Neural crest cell (in vitro differentiated cells): ENCODE measurements at regions not wholly inside any gene's neighbourhood (a gene's known extent, or its start where the extent isn't known, plus 50 kb on each side); places are given as distances from the start of the nearest gene placed in this dataset.
A peak's percentile ranks its signal among the peaks of the same experiment; 100 is the strongest.
"Not testable (repeated sequence)": the region's sequence is repeated elsewhere in the genome, so short reads cannot be mapped to it uniquely, and the experiment has no call there.

ENCODE experiments used
- DNase-seq: peaks from one replicate; pipeline ENCODE4 v3.0.0; 2021; ENCODE audit warnings: low read depth, mixed read lengths, low spot score
- H3K27ac Mint-ChIP-seq: one replicate; pipeline ENCODE4 v1.8.0; 2021; ENCODE audit warnings: mild to moderate bottlenecking, mixed read lengths; ENCODE audit not compliant: unreplicated experiment
- H3K27me3 Mint-ChIP-seq: 2 replicates; pipeline ENCODE4 v1.8.0; 2021; ENCODE audit warnings: low read depth, mild to moderate bottlenecking, mixed read lengths
- H3K36me3 Mint-ChIP-seq: 2 replicates; pipeline ENCODE4 v1.8.0; 2021; ENCODE audit warnings: low read depth, mild to moderate bottlenecking, mixed read lengths
- H3K4me1 Mint-ChIP-seq: 2 replicates; pipeline ENCODE4 v1.8.0; 2021; ENCODE audit warnings: mixed read lengths
- H3K4me3 Mint-ChIP-seq: one replicate; pipeline ENCODE4 v1.8.0; 2021; ENCODE audit warnings: mild to moderate bottlenecking, mixed read lengths
- H3K9me3 Mint-ChIP-seq: 2 replicates; pipeline ENCODE4 v1.8.0; 2021; ENCODE audit warnings: mixed read lengths
- CTCF ChIP-seq: fragments of 200-600 bp; sonication (generic); conservative IDR thresholded peaks from 2 replicates; pipeline ENCODE4 v1.5.0; 2021; ENCODE audit warnings: antibody characterized with exemption, mild to moderate bottlenecking

GRCh38 chr6:147961481-147962141 lies 381.0 kb upstream of the SASH1 start:
- no peaks in the 10 kb centered on the region for H3K27me3 Mint-ChIP-seq
- H3K27ac Mint-ChIP-seq: no peak overlapping the region
- H3K36me3 Mint-ChIP-seq: no peaks in the 10 kb centered on the region
- no peak for TF ChIP-seq CTCF
- H3K4me1 Mint-ChIP-seq: no peaks in the 10 kb centered on the region
- DNase-seq: no peak
- H3K4me3 Mint-ChIP-seq: no peak overlapping the region
- H3K9me3 Mint-ChIP-seq: peaks cover 8% of the 10 kb centered on the region

GRCh38 chr6:147965448-147965847 lies 377.2 kb upstream of the SASH1 start:
- not testable (repeated sequence) for H3K9me3 Mint-ChIP-seq, H3K4me3 Mint-ChIP-seq, H3K4me1 Mint-ChIP-seq, H3K27ac Mint-ChIP-seq, DNase-seq, H3K27me3 Mint-ChIP-seq, H3K36me3 Mint-ChIP-seq

DNA sequence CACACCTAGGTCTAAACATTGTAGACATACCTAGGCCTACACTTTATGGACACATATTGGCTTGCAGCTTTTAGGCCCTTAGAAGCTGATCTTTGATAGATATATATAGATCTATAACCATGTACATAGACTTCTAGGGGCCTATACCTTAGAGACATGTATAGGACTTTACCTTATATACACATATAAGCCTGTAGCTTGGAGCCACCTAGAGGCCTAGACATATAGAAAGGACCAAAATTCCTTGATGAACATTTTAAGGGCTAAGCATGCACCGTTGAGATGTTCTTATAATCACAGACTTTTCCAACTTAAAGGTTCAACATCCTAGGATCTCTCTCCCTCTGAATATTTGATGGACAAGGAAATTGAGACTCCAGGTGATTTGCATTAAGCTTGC lies 371.7 kb upstream of the SASH1 start:
- Mint-ChIP-seq H3K4me1 (peaks cover 7% of the 10 kb centered on the region), H3K9me3 (peaks cover 3% of the 10 kb centered on the region), H3K36me3 (peaks cover 3% of the 10 kb centered on the region), H3K4me3 (no peak overlapping the region), H3K27ac (no peak overlapping the region), H3K27me3 (no peaks in the 10 kb centered on the region)
- peak; percentile 38 for TF ChIP-seq CTCF
- DNase-seq: no peak

DNA sequence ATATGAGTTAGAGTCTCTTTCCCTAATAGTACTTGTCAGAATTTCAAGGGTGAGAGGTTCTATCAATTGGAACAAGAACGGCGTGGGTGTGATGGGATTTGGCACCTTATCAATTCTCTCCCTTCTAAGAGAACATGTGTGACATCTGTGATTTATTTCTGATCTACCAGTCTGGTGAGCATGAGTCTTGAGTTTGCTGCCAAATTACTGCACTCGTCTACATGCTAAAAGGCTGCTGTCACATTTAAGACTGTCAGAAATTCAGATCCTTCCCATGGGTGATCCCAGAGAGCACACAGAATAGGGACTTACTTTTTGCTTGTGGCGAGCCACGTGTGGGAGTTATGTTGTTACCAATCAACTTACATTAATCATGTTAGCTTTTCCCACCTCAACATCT lies 370.2 kb upstream of the SASH1 start:
- DNase-seq: no peak
- H3K4me1 Mint-ChIP-seq: peaks cover 7% of the 10 kb centered on the region
- H3K27ac Mint-ChIP-seq: no peak overlapping the region
- H3K36me3 Mint-ChIP-seq: peaks cover 3% of the 10 kb centered on the region
- H3K27me3 Mint-ChIP-seq: no peaks in the 10 kb centered on the region
- no peak overlapping the region for H3K4me3 Mint-ChIP-seq
- H3K9me3 Mint-ChIP-seq: peaks cover 3% of the 10 kb centered on the region
- no peak for TF ChIP-seq CTCF

GRCh38 chr6:147973806-147974205 lies 368.8 kb upstream of the SASH1 start:
- Mint-ChIP-seq H3K36me3 (peaks cover 3% of the 10 kb centered on the region), H3K27ac (no peak overlapping the region), H3K4me3 (no peak overlapping the region), H3K9me3 (peaks cover 3% of the 10 kb centered on the region), H3K27me3 (no peaks in the 10 kb centered on the region), H3K4me1 (peaks cover 7% of the 10 kb centered on the region)
- no peak for DNase-seq
- no peak for TF ChIP-seq CTCF

GRCh38 chr6:147974376-147974775 lies 368.3 kb upstream of the SASH1 start:
- TF ChIP-seq CTCF: no peak
- Mint-ChIP-seq H3K4me1 (peaks cover 7% of the 10 kb centered on the region), H3K27ac (no peak overlapping the region), H3K9me3 (peaks cover 3% of the 10 kb centered on the region), H3K36me3 (peaks cover 3% of the 10 kb centered on the region), H3K4me3 (no peak overlapping the region), H3K27me3 (no peaks in the 10 kb centered on the region)
- no peak for DNase-seq
